Endodermal cell (in vitro differentiated cells): ENCODE measurements at regions not wholly inside any gene's neighbourhood (a gene's known extent, or its start where the extent isn't known, plus 50 kb on each side); places are given as distances from the start of the nearest gene placed in this dataset.

Experiments
- DNase-seq: peaks from one replicate; pipeline ENCODE4 v3.0.0-alpha.2; 2017
- H3K27ac ChIP-seq: 2 replicates; pipeline ENCODE4 v1.5.1; 2013; ENCODE audit warnings: mild to moderate bottlenecking, low read depth, low read length, moderate library complexity
- H3K27me3 ChIP-seq: 2 replicates; pipeline ENCODE4 v1.6.1; 2013; ENCODE audit warnings: mild to moderate bottlenecking, low read length, moderate library complexity; ENCODE audit not compliant: insufficient read depth, control insufficient read depth, poor library complexity, severe bottlenecking
- H3K36me3 ChIP-seq: 2 replicates; pipeline ENCODE4 v1.7.0; 2013; ENCODE audit warnings: mild to moderate bottlenecking, low read length, moderate library complexity; ENCODE audit not compliant: control insufficient read depth, insufficient read depth
- H3K4me1 ChIP-seq: one replicate; pipeline ENCODE4 v1.7.0; 2013; ENCODE audit warnings: low read length; ENCODE audit not compliant: control insufficient read depth, insufficient read depth
- H3K4me3 ChIP-seq: 2 replicates; pipeline ENCODE4 v1.5.1; 2013; ENCODE audit warnings: mild to moderate bottlenecking, low read length, moderate library complexity
- H3K9ac ChIP-seq: 2 replicates; pipeline ENCODE4 v1.6.1; 2013; ENCODE audit warnings: mild to moderate bottlenecking, low read length, moderate library complexity; ENCODE audit not compliant: poor library complexity, severe bottlenecking; ENCODE audit errors: extremely low read depth
- H3K9me3 ChIP-seq: 2 replicates; pipeline ENCODE4 v1.6.1; 2013; ENCODE audit warnings: mild to moderate bottlenecking, low read length, moderate library complexity; ENCODE audit not compliant: control insufficient read depth
- H3K27ac Mint-ChIP-seq: 2 replicates; pipeline ENCODE4 v1.8.0; 2020; ENCODE audit warnings: mixed read lengths
- H3K27me3 Mint-ChIP-seq: 2 replicates; pipeline ENCODE4 v1.8.0; 2021; ENCODE audit warnings: mild to moderate bottlenecking, mixed read lengths; ENCODE audit not compliant: insufficient read depth
- H3K36me3 Mint-ChIP-seq: 2 replicates; pipeline ENCODE4 v1.8.0; 2020; ENCODE audit warnings: low read depth, mixed read lengths
- H3K4me1 Mint-ChIP-seq: 2 replicates; pipeline ENCODE4 v1.8.0; 2020; ENCODE audit warnings: mixed read lengths
- H3K4me3 Mint-ChIP-seq: 2 replicates; pipeline ENCODE4 v1.8.0; 2020; ENCODE audit warnings: mild to moderate bottlenecking, moderate library complexity, mixed read lengths
- H3K9me3 Mint-ChIP-seq: 2 replicates; pipeline ENCODE4 v1.8.0; 2020; ENCODE audit warnings: mild to moderate bottlenecking, mixed read lengths
- CTCF ChIP-seq: fragments of 200-600 bp; sonication (generic); conservative IDR thresholded peaks from 2 replicates; pipeline ENCODE4 v1.5.0; 2021; ENCODE audit warnings: antibody characterized with exemption, mild to moderate bottlenecking
- WGBS, 2 experiments: methylation state at CpG; one replicate each; pipeline versions ENCODE4 v1.1.5 to v1.1.7; 2013; ENCODE audit warnings: missing lambda C conversion rate in 2 of 2, mixed read lengths in 1 of 2; ENCODE audit not compliant: insufficient coverage in 1 of 2, insufficient read length in 1 of 2; 5-methylcytosine and 5-hydroxymethylcytosine counted together

- no peaks in the 10 kb centered on the region for H3K36me3 Mint-ChIP-seq
- no peaks in the 10 kb centered on the region for H3K27me3 Mint-ChIP-seq
- Histone ChIP-seq H3K27ac (no peak overlapping the region), H3K9ac (no peak overlapping the region), H3K4me1 (no peaks in the 10 kb centered on the region), H3K36me3 (no peaks in the 10 kb centered on the region), H3K4me3 (no peak overlapping the region), H3K27me3 (no peaks in the 10 kb centered on the region), H3K9me3 (no peaks in the 10 kb centered on the region)
- H3K27ac Mint-ChIP-seq: no peak overlapping the region
- H3K4me3 Mint-ChIP-seq: no peak overlapping the region
- H3K9me3 Mint-ChIP-seq: peaks cover 3% of the 10 kb centered on the region
- TF ChIP-seq CTCF: no peak
- 99 to 100% methylated on average over 2 of the region's 2 CpGs for WGBS, 2 experiments
- no peak for DNase-seq
- no peaks in the 10 kb centered on the region for H3K4me1 Mint-ChIP-seq
Measured at GRCh38 chr21:25496825-25497482, 110.3 kb downstream of the MRPL39 start.

- Histone ChIP-seq H3K36me3 (no peaks in the 10 kb centered on the region), H3K27me3 (no peaks in the 10 kb centered on the region), H3K27ac (no peak overlapping the region), H3K4me1 (no peaks in the 10 kb centered on the region), H3K4me3 (no peak overlapping the region), H3K9me3 (no peaks in the 10 kb centered on the region), H3K9ac (no peak overlapping the region)
- Mint-ChIP-seq H3K36me3 (no peaks in the 10 kb centered on the region), H3K4me3 (no peak overlapping the region), H3K27me3 (no peaks in the 10 kb centered on the region), H3K9me3 (peaks cover 3% of the 10 kb centered on the region), H3K4me1 (no peaks in the 10 kb centered on the region), H3K27ac (no peak overlapping the region)
- WGBS, 2 experiments: 92% methylated on average over 1 of the region's 1 CpG; no CpG with 5 or more reads in 1 of the 2 experiments
- no peak for TF ChIP-seq CTCF
- no peak for DNase-seq
Measured at GRCh38 chr21:25494804-25495203, 112.5 kb downstream of the MRPL39 start.

- Histone ChIP-seq H3K9me3 (no peaks in the 10 kb centered on the region), H3K9ac (no peak overlapping the region), H3K36me3 (no peaks in the 10 kb centered on the region), H3K4me1 (no peaks in the 10 kb centered on the region), H3K27ac (no peak overlapping the region), H3K27me3 (no peaks in the 10 kb centered on the region), H3K4me3 (no peak overlapping the region)
- DNase-seq: no peak
- peaks cover 2% of the 10 kb centered on the region for H3K9me3 Mint-ChIP-seq
- no peak overlapping the region for H3K4me3 Mint-ChIP-seq
- H3K36me3 Mint-ChIP-seq: no peaks in the 10 kb centered on the region
- H3K27ac Mint-ChIP-seq: no peak overlapping the region
- 89 to 92% methylated on average over 2 of the region's 2 CpGs for WGBS, 2 experiments
- TF ChIP-seq CTCF: no peak
- H3K4me1 Mint-ChIP-seq: no peaks in the 10 kb centered on the region
- no peaks in the 10 kb centered on the region for H3K27me3 Mint-ChIP-seq
Measured at GRCh38 chr21:25493722-25494121, 113.6 kb downstream of the MRPL39 start.
